GM19397 (cell line): ENCODE measurements at regions not wholly inside any gene's neighbourhood (a gene's known extent, or its start where the extent isn't known, plus 50 kb on each side); places are given as distances from the start of the nearest gene placed in this dataset.
"Not testable (repeated sequence)": the region's sequence is repeated elsewhere in the genome, so short reads cannot be mapped to it uniquely, and the experiment has no call there.

Experiments used
- ATAC-seq: cut with Tn5 transposase; IDR thresholded peaks from one replicate; pipeline ENCODE4 v1.9.1; 2021; ENCODE audit warnings: mild to moderate bottlenecking, moderate library complexity; ENCODE audit not compliant: unreplicated experiment

- no peak for ATAC-seq
These were observed 56.2 kb upstream of the LPAR1 start for GRCh38 chr9:111094433-111094924.

- ATAC-seq, result not testable (repeated sequence)
These were observed 53.9 kb upstream of the LPAR1 start for GRCh38 chr9:111092167-111092566.
